Gastrocnemius medialis (tissue), 4 donors: ENCODE measurements at regions not wholly inside any gene's neighbourhood (a gene's known extent, or its start where the extent isn't known, plus 50 kb on each side); places are given as distances from the start of the nearest gene placed in this dataset.

Experiments
- CTCF ChIP-seq, 5 experiments: fragments of 450-650 bp in 3 of 5; fragments of 200-600 bp in 2 of 5; sonication (generic) in 2 of 5; IDR thresholded peaks in 4 of 5; conservative IDR thresholded peaks in 1 of 5; 1 replicate in 4 of 5; 2 replicates in 1 of 5; pipeline ENCODE4 v1.5.1; 2016 to 2019; ENCODE audit warnings: antibody characterized with exemption in 5 of 5, mild to moderate bottlenecking in 3 of 5, moderate library complexity in 3 of 5
- POLR2A ChIP-seq, 2 donors: fragments of 450-650 bp; IDR thresholded peaks; one replicate each; pipeline ENCODE4 v1.6.1; 2017; ENCODE audit warnings: antibody characterized with exemption in 2 of 2, mild to moderate bottlenecking in 2 of 2, moderate library complexity in 2 of 2

GRCh38 chr9:94161673-94162072, 77.4 kb downstream of the PTPDC1 start:
- TF ChIP-seq CTCF (IDR thresholded peaks at IDR 0.05 in 4 of 5, conservative IDR thresholded peaks at IDR 0.05 in 1 of 5) (no peak), POLR2A (IDR thresholded peaks at IDR 0.05) (no peak)
